MCF 10A (cell line): ENCODE measurements at regions not wholly inside any gene's neighbourhood (a gene's known extent, or its start where the extent isn't known, plus 50 kb on each side); places are given as distances from the start of the nearest gene placed in this dataset.
"Not testable (repeated sequence)": the region's sequence is repeated elsewhere in the genome, so short reads cannot be mapped to it uniquely, and the experiment has no call there.

Experiments used
- BruUV-seq: library from RNA; stranded (reverse); fragments of 400-500 nt; replicated peaks from 2 replicates; lab custom pipeline; 2021; lab: Mats Ljungman, UMichigan
- CTCF ChIA-PET: fragments of 300-600 bp; sonication (Branson Sonifier 250); formaldehyde crosslinking; extraction: SDS; loops from one replicate; lab custom pipeline; 2021; ENCODE audit warnings: antibody characterized with exemption, inconsistent platforms; lab: Yijun Ruan, JAX
- POLR2A ChIA-PET: fragments of 300-600, 350-650 bp; sonication (Branson Sonifier 250); formaldehyde crosslinking; extraction: SDS; loops from one replicate; lab custom pipeline; 2020; ENCODE audit warnings: antibody characterized with exemption, inconsistent platforms; lab: Yijun Ruan, JAX
- DNase-seq: peaks from one replicate; pipeline ENCODE4 v3.0.0-alpha.2; 2018; ENCODE audit not compliant: unreplicated experiment
- H3K27ac Mint-ChIP-seq: one replicate; pipeline ENCODE4 v1.8.0; 2022; ENCODE audit warnings: mild to moderate bottlenecking, low read depth, mixed read lengths; ENCODE audit not compliant: unreplicated experiment
- H3K27me3 Mint-ChIP-seq: one replicate; pipeline ENCODE4 v1.8.0; 2022; ENCODE audit warnings: mixed read lengths; ENCODE audit not compliant: insufficient read depth, unreplicated experiment
- H3K36me3 Mint-ChIP-seq: one replicate; pipeline ENCODE4 v1.8.0; 2022; ENCODE audit warnings: mild to moderate bottlenecking, moderate library complexity, mixed read lengths; ENCODE audit not compliant: insufficient read depth, unreplicated experiment
- H3K4me1 Mint-ChIP-seq: one replicate; pipeline ENCODE4 v1.8.0; 2022; ENCODE audit warnings: mixed read lengths; ENCODE audit not compliant: insufficient read depth, unreplicated experiment
- H3K4me3 Mint-ChIP-seq: one replicate; pipeline ENCODE4 v1.8.0; 2022; ENCODE audit warnings: mild to moderate bottlenecking, moderate library complexity, mixed read lengths; ENCODE audit not compliant: unreplicated experiment
- H3K9me3 Mint-ChIP-seq: one replicate; pipeline ENCODE4 v1.8.0; 2022; ENCODE audit warnings: mixed read lengths; ENCODE audit not compliant: unreplicated experiment
- intact Hi-C: fragments of 100-400 bp; cut with micrococcal nuclease; formaldehyde crosslinking; loops from 2 replicates; pipeline ENCODE4 v1.14.1; 2022
- TF ChIP-seq, protein P1 (sequence below): fragments of 200-600 bp; IDR thresholded peaks from one replicate; pipeline ENCODE4 v1.8.0; 2022; ENCODE audit warnings: antibody characterized with exemption, mild to moderate bottlenecking; ENCODE audit not compliant: unreplicated experiment

DNA sequence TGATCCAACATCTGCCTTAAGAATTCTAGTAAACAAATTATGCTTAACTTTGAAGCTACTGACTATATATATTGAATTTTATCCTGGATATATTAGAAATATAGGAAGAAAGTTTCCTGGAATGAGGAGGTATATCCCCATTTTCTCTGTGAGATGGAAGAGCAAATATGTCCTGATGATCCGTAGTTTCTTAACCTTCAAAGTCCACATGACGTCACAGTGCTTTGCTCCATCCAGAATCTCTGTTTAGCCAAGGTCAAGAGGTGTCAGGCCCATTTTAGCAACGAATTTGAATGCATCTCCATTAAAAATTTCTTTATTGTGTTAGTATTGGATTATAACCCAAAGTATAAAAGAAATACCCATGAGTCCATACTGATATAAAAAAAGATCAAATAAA, 162.5 kb downstream of the PRL start:
- H3K27me3 Mint-ChIP-seq = no peaks in the 10 kb centered on the region
- TF ChIP-seq, protein P1, sequence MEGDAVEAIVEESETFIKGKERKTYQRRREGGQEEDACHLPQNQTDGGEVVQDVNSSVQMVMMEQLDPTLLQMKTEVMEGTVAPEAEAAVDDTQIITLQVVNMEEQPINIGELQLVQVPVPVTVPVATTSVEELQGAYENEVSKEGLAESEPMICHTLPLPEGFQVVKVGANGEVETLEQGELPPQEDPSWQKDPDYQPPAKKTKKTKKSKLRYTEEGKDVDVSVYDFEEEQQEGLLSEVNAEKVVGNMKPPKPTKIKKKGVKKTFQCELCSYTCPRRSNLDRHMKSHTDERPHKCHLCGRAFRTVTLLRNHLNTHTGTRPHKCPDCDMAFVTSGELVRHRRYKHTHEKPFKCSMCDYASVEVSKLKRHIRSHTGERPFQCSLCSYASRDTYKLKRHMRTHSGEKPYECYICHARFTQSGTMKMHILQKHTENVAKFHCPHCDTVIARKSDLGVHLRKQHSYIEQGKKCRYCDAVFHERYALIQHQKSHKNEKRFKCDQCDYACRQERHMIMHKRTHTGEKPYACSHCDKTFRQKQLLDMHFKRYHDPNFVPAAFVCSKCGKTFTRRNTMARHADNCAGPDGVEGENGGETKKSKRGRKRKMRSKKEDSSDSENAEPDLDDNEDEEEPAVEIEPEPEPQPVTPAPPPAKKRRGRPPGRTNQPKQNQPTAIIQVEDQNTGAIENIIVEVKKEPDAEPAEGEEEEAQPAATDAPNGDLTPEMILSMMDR = no peak
- no peak for DNase-seq
- peaks cover 14% of the 10 kb centered on the region for H3K9me3 Mint-ChIP-seq
- no peak overlapping the region for H3K4me3 Mint-ChIP-seq
- no TSS peak for BruUV-seq
- no peaks in the 10 kb centered on the region for H3K4me1 Mint-ChIP-seq
- H3K27ac Mint-ChIP-seq = no peak overlapping the region
- H3K36me3 Mint-ChIP-seq = no peaks in the 10 kb centered on the region
- intact Hi-C loops = no loop called here
- ChIA-PET POLR2A (no interaction called here), CTCF (no interaction called here)

DNA sequence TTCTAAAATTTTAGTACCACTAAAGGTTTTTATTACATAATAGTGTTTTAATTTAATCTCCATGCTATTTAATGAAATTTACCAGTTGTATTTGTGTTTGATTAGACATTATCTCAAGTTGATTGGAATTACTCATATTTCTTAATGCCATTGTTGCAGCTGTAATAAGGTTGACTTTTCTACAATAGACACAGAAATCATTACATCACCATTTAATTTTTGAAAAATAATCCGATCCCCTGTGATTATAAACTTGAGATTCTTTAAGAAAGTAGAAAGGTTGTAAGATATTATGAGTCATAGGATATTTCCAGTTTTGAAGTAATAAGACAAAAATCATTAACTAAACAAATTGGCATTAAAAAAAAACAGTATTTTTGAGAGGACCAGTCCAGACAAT, 161.4 kb downstream of the PRL start:
- no peaks in the 10 kb centered on the region for H3K27me3 Mint-ChIP-seq
- ChIA-PET POLR2A (interaction anchor here (0.6 kb wide), 1 partner anchor 78 kb away, joined by 3 read pairs; no protein-coding TSS in a partner anchor), CTCF (interaction anchor here (0.6 kb wide), 1 partner anchor 1534 kb away, joined by 3 read pairs; no protein-coding TSS in a partner anchor)
- H3K4me1 Mint-ChIP-seq = no peaks in the 10 kb centered on the region
- no peaks in the 10 kb centered on the region for H3K36me3 Mint-ChIP-seq
- intact Hi-C loops = no loop called here
- peaks cover 14% of the 10 kb centered on the region for H3K9me3 Mint-ChIP-seq
- no peak for DNase-seq
- BruUV-seq = no TSS peak
- H3K27ac Mint-ChIP-seq = no peak overlapping the region
- TF ChIP-seq, protein P1 = no peak
- H3K4me3 Mint-ChIP-seq = no peak overlapping the region

DNA sequence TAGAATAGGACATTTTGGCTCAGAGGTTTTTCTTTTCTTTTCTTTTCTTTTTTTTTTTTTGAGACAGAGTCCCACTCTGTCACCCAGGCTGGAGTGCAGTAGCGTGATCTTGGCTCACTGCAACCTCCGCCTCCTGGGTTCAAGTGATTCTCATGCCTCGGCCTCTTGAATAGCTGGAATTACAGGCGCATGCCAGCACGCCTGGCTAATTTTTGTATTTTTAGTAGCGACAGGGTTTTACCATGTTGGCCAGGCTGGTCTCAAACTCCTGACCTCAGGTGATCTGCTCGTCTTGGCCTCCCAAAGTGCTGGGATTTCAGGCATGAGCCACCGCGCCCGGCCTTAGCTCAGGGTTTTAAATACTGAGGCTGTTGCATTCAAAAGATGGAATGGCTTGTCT, 156.1 kb downstream of the PRL start:
- intact Hi-C loops = loop anchor here (10.0 kb wide), 1 partner anchor 546 kb away; the partner anchor contains the start of gene SOX4
- H3K27me3 Mint-ChIP-seq, H3K27ac Mint-ChIP-seq, H3K9me3 Mint-ChIP-seq, H3K4me3 Mint-ChIP-seq, DNase-seq, CTCF ChIA-PET, H3K4me1 Mint-ChIP-seq, BruUV-seq, H3K36me3 Mint-ChIP-seq, POLR2A ChIA-PET: not testable (repeated sequence)

DNA sequence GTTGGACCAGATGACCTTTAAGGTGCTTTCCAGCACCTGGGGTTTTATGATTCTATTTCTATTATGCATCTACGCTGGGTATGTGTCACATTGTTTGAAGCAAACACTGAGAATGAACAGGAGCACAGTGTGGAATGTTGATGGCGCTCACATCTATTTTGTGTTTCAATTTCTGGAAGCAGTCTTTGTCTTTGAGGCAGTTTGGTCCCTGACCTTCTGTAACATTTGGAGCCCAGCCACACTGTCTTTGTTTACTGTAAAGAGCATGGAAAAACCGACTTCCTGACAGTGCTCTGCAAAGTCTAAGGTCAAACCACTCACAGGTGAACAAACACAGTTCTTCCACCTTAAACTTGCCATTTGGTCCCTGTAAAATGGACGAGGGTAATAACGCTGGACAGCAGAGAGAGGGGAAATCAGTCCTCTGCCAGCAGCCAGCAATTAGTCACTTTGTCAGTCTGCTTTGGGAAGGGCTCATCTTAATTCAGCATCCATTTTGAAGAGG, 155.5 kb downstream of the PRL start:
- no peaks in the 10 kb centered on the region for H3K9me3 Mint-ChIP-seq
- H3K4me1 Mint-ChIP-seq = no peaks in the 10 kb centered on the region
- H3K36me3 Mint-ChIP-seq = no peaks in the 10 kb centered on the region
- no TSS peak for BruUV-seq
- intact Hi-C loops = loop anchor here (10.0 kb wide), 1 partner anchor 546 kb away; the partner anchor contains the start of gene SOX4
- DNase-seq = no peak
- H3K4me3 Mint-ChIP-seq = no peak overlapping the region
- no peak overlapping the region for H3K27ac Mint-ChIP-seq
- ChIA-PET POLR2A (no interaction called here), CTCF (no interaction called here)
- TF ChIP-seq, protein P1 = no peak
- no peaks in the 10 kb centered on the region for H3K27me3 Mint-ChIP-seq
